HCT116 (cell line): ENCODE measurements at regions not wholly inside any gene's neighbourhood (a gene's known extent, or its start where the extent isn't known, plus 50 kb on each side); places are given as distances from the start of the nearest gene placed in this dataset.

Experiments used
- ATAC-seq: fragments of 200-7000 bp; cut with Tn5 transposase; 2 replicates; pipeline ENCODE4 v1.9.1; 2020; ENCODE audit warnings: mild to moderate bottlenecking, moderate library complexity
- BruUV-seq: library from RNA; stranded (reverse); fragments of 400-500 nt; replicated peaks from 2 replicates; lab custom pipeline; 2021; lab: Mats Ljungman, UMichigan
- CTCF ChIA-PET: fragments of 300-600 bp; sonication (Branson Sonifier 250); formaldehyde crosslinking; loops from one replicate; lab custom pipeline; 2021; ENCODE audit warnings: antibody characterized with exemption; lab: Charles Lee
- POLR2A ChIA-PET: fragments of 300-600, 350-600 bp; sonication (Branson Sonifier 250); formaldehyde crosslinking; loops from one replicate; lab custom pipeline; 2021; ENCODE audit warnings: antibody characterized with exemption; lab: Charles Lee
- RAD21 ChIA-PET, 2 experiments: fragments of 300-600 bp; sonication (Branson Sonifier 250); formaldehyde crosslinking; loops; one replicate each; lab custom pipeline; 2023; ENCODE audit warnings: low total read pairs in 2 of 2; ENCODE audit not compliant: uncharacterized antibody in 2 of 2, unreplicated experiment in 2 of 2, low non-redundant PET in 1 of 2; lab: Charles Lee
- DNase-seq: peaks from one replicate; pipeline ENCODE4 v3.0.0-alpha.2; 2010; ENCODE audit warnings: low read depth, low spot score
- H2AFZ ChIP-seq: fragments of 200-600 bp; shearing (Covaris generic), sonication (generic); 2 replicates; pipeline ENCODE4 v1.6.1; 2017; ENCODE audit warnings: low read depth, mixed run types, mixed read lengths, antibody characterized with exemption, low read length; ENCODE audit not compliant: poor library complexity, severe bottlenecking
- H3K27ac ChIP-seq: 2 replicates; pipeline ENCODE4 v1.5.1; 2012; ENCODE audit warnings: low read depth, low read length
- H3K27me3 ChIP-seq: fragments of 200-600 bp; sonication (generic); 2 replicates; pipeline ENCODE4 v1.6.1; 2016; ENCODE audit warnings: mixed run types, low read length, mixed read lengths; ENCODE audit not compliant: insufficient read depth
- H3K36me3 ChIP-seq, 2 experiments: fragments of 200-500 bp in 1 of 2; fragments of 200-600 bp in 1 of 2; sonication (Bioruptor generic) in 1 of 2; sonication (generic) in 1 of 2; 2 replicates each; pipeline versions ENCODE4 v1.5.1 to v1.6.1; 2014 to 2016; ENCODE audit warnings: low read length in 2 of 2, inconsistent platforms in 1 of 2, mixed read lengths in 1 of 2, mixed run types in 1 of 2; ENCODE audit not compliant: insufficient read depth in 2 of 2, control insufficient read depth in 1 of 2
- H3K4me1 ChIP-seq, 2 experiments: fragments of 200-600 bp in 1 of 2; sonication (generic) in 1 of 2; 2 replicates each; pipeline versions ENCODE4 v1.5.1 to v1.6.1; 2012 to 2017; ENCODE audit warnings: low read length in 2 of 2, inconsistent platforms in 1 of 2, mild to moderate bottlenecking in 1 of 2, mixed read lengths in 1 of 2, mixed run types in 1 of 2, moderate library complexity in 1 of 2; ENCODE audit not compliant: insufficient read depth in 2 of 2, control insufficient read depth in 1 of 2
- H3K4me2 ChIP-seq: fragments of 200-600 bp; sonication (generic); 2 replicates; pipeline ENCODE4 v1.6.1; 2017; ENCODE audit warnings: mixed run types, low read length, mixed read lengths
- H3K4me3 ChIP-seq, 2 experiments: fragments of 200-600 bp in 1 of 2; sonication (generic) in 1 of 2; replicated peaks in 1 of 2; 2 replicates each; pipeline ENCODE4 v1.5.1; 2011 to 2016; ENCODE audit warnings: low read length in 2 of 2, control low read depth in 1 of 2, low read depth in 1 of 2, mild to moderate bottlenecking in 1 of 2, mixed read lengths in 1 of 2, mixed run types in 1 of 2
- H3K79me2 ChIP-seq: fragments of 200-600 bp; sonication (generic); 2 replicates; pipeline ENCODE4 v1.6.1; 2017; ENCODE audit warnings: mild to moderate bottlenecking, mixed run types, low read length, moderate library complexity, mixed read lengths; ENCODE audit not compliant: insufficient read depth
- H3K9ac ChIP-seq: fragments of 200-600 bp; sonication (generic); 2 replicates; pipeline ENCODE4 v1.6.1; 2016; ENCODE audit warnings: low read length, mixed read lengths
- H3K9me2 ChIP-seq: fragments of 200-600 bp; sonication (generic), shearing (Covaris generic); 2 replicates; pipeline ENCODE4 v1.6.1; 2017; ENCODE audit warnings: mixed run types, mild to moderate bottlenecking, moderate library complexity; ENCODE audit not compliant: insufficient read depth
- H3K9me3 ChIP-seq, 2 experiments: fragments of 200-500 bp in 1 of 2; fragments of 200-600 bp in 1 of 2; sonication (Bioruptor generic) in 1 of 2; sonication (generic) in 1 of 2; 2 replicates each; pipeline ENCODE4 v1.6.1; 2014 to 2017; ENCODE audit warnings: low read length in 2 of 2, mixed read lengths in 2 of 2, inconsistent platforms in 1 of 2, low read depth in 1 of 2, mild to moderate bottlenecking in 1 of 2, mixed run types in 1 of 2, moderate library complexity in 1 of 2; ENCODE audit not compliant: control insufficient read depth in 1 of 2, insufficient read depth in 1 of 2
- H4K20me1 ChIP-seq: fragments of 200-600 bp; sonication (generic), shearing (Covaris generic); 2 replicates; pipeline ENCODE4 v1.6.1; 2017; ENCODE audit warnings: mixed run types, mild to moderate bottlenecking, moderate library complexity; ENCODE audit not compliant: insufficient read depth
- ATF3 ChIP-seq: IDR thresholded peaks from 2 replicates; pipeline ENCODE4 v1.6.1; 2012
- CBX3 ChIP-seq: IDR thresholded peaks from 2 replicates; pipeline ENCODE4 v1.6.1; 2012; ENCODE audit warnings: low read depth
- CEBPB ChIP-seq: IDR thresholded peaks from 2 replicates; pipeline ENCODE4 v1.6.1; 2012; ENCODE audit warnings: low read depth
- CTCF ChIP-seq, 3 experiments: fragments of 200-600 bp in 1 of 3; sonication (generic) in 1 of 3; IDR thresholded peaks in 2 of 3; conservative IDR thresholded peaks in 1 of 3; 2 replicates each; pipeline ENCODE4 v1.5.1; 2012 to 2017; ENCODE audit warnings: low read depth in 2 of 3, low read length in 2 of 3, antibody characterized with exemption in 1 of 3, borderline replicate concordance in 1 of 3, control low read depth in 1 of 3, mild to moderate bottlenecking in 1 of 3, mixed read lengths in 1 of 3, mixed run types in 1 of 3, moderate library complexity in 1 of 3; ENCODE audit not compliant: insufficient read depth in 1 of 3
- EGR1 ChIP-seq: IDR thresholded peaks from 2 replicates; pipeline ENCODE4 v1.6.1; 2012; ENCODE audit warnings: low read depth
- EZH2 ChIP-seq: fragments of 200-600 bp; sonication (generic); IDR thresholded peaks from 2 replicates; pipeline ENCODE4 v1.6.1; 2017; ENCODE audit warnings: antibody characterized with exemption, mixed run types
- EZH2phosphoT487 ChIP-seq: fragments of 200-600 bp; IDR thresholded peaks from 2 replicates; pipeline ENCODE4 v1.6.1; 2018; ENCODE audit warnings: antibody characterized with exemption, borderline replicate concordance
- FOSL1 ChIP-seq: IDR thresholded peaks from 2 replicates; pipeline ENCODE4 v1.6.1; 2012; ENCODE audit warnings: low read depth
- POLR2AphosphoS5 ChIP-seq: IDR thresholded peaks from 2 replicates; pipeline ENCODE4 v1.6.1; 2011; ENCODE audit warnings: mild to moderate bottlenecking, low read depth, low read length, moderate library complexity
- RAD21 ChIP-seq: IDR thresholded peaks from 2 replicates; pipeline ENCODE4 v1.6.1; 2012; ENCODE audit warnings: low read depth, mild to moderate bottlenecking
- REST ChIP-seq: IDR thresholded peaks from 2 replicates; pipeline ENCODE4 v1.6.1; 2012; ENCODE audit warnings: low read depth
- SP1 ChIP-seq: IDR thresholded peaks from 2 replicates; pipeline ENCODE4 v1.6.1; 2012; ENCODE audit warnings: low read depth
- SRF ChIP-seq: IDR thresholded peaks from 2 replicates; pipeline ENCODE4 v1.6.1; 2012; ENCODE audit warnings: low read depth
- TCF7L2 ChIP-seq: IDR thresholded peaks from 2 replicates; pipeline ENCODE4 v1.7.0; 2011; ENCODE audit warnings: borderline replicate concordance, inconsistent platforms; ENCODE audit not compliant: insufficient read depth, insufficient read length; ENCODE audit errors: extremely low read depth
- YY1 ChIP-seq: IDR thresholded peaks from 2 replicates; pipeline ENCODE4 v1.6.1; 2011; ENCODE audit warnings: low read length, low read depth, moderate library complexity, mild to moderate bottlenecking; ENCODE audit not compliant: insufficient replicate concordance; ENCODE audit errors: extremely low read depth
- ZBTB33 ChIP-seq: IDR thresholded peaks from 2 replicates; pipeline ENCODE4 v1.6.1; 2011; ENCODE audit warnings: mild to moderate bottlenecking, low read length, moderate library complexity; ENCODE audit not compliant: insufficient replicate concordance; ENCODE audit errors: extremely low read depth
- ZFX ChIP-seq: fragments of 450-650 bp; IDR thresholded peaks from 2 replicates; pipeline ENCODE4 v1.6.1; 2017
- ZNF274 ChIP-seq: fragments of 200-500 bp; sonication (Bioruptor generic); IDR thresholded peaks from 2 replicates; pipeline ENCODE4 v1.6.1; 2014; ENCODE audit warnings: mild to moderate bottlenecking, low read depth, low read length, inconsistent platforms
- intact Hi-C: fragments of 100-400 bp; cut with micrococcal nuclease; formaldehyde crosslinking; loops from 2 replicates; pipeline ENCODE4 v1.10.0; 2022

GRCh38 chr3:104755791-104756190 lies 610.9 kb upstream of the ALCAM start:
- CTCF ChIA-PET, result no interaction called here
- Histone ChIP-seq H3K9me3 (no peaks in the 10 kb centered on the region), H3K4me1 (no peaks in the 10 kb centered on the region), H3K36me3 (no peaks in the 10 kb centered on the region), H3K4me2 (no peak overlapping the region), H3K27ac (no peak overlapping the region), H2AFZ (no peak overlapping the region), H3K27me3 (no peaks in the 10 kb centered on the region), H3K9me2 (no peaks in the 10 kb centered on the region), H4K20me1 (no peaks in the 10 kb centered on the region), H3K9ac (no peak overlapping the region), H3K79me2 (no peaks in the 10 kb centered on the region), H3K4me3 (no peak overlapping the region)
- POLR2A ChIA-PET, result no interaction called here
- no peak for ATAC-seq
- intact Hi-C loops, result no loop called here
- RAD21 ChIA-PET, result no interaction called here
- TF ChIP-seq TCF7L2 (no peak), ZNF274 (no peak), ATF3 (no peak), REST (no peak), EZH2 (no peak), ZBTB33 (no peak), CBX3 (no peak), EGR1 (no peak), SRF (no peak), POLR2AphosphoS5 (no peak), CEBPB (no peak), FOSL1 (no peak), SP1 (no peak), RAD21 (no peak), EZH2phosphoT487 (no peak), CTCF (IDR thresholded peaks at IDR 0.05 in 2 of 3, conservative IDR thresholded peaks at IDR 0.05 in 1 of 3; ENCODE audit: borderline replicate concordance in 1 of 3, insufficient read depth in 1 of 3, low read depth in 2 of 3, low read length in 2 of 3) (no peak), ZFX (no peak), YY1 (no peak)
- DNase-seq, result no peak
- BruUV-seq, result no TSS peak
